ENCODE measurements at regions not wholly inside any gene's neighbourhood (a gene's known extent, or its start where the extent isn't known, plus 50 kb on each side); places are given as distances from the start of the nearest gene placed in this dataset.
"Not testable (repeated sequence)": the region's sequence is repeated elsewhere in the genome, so short reads cannot be mapped to it uniquely, and the experiment has no call there.

- no peak overlapping the region for H3K4me3 ChIP-seq (ENCODE audit: low read length)
- DNase-seq (ENCODE audit: low read depth), result no peak
- no peak for TF ChIP-seq CTCF (IDR thresholded peaks at IDR 0.05; ENCODE audit: insufficient read depth, low read depth, low read length, missing control alignments)
These were observed 306.0 kb upstream of the HS3ST5 start for GRCh38 chr6:114648847-114649246.

- no peak for TF ChIP-seq CTCF (IDR thresholded peaks at IDR 0.05; ENCODE audit: insufficient read depth, low read depth, low read length, missing control alignments)
- H3K4me3 ChIP-seq (ENCODE audit: low read length), result no peak overlapping the region
These were observed 295.5 kb upstream of the HS3ST5 start for GRCh38 chr6:114638341-114638740.

GRCh38 chr6:114634016-114634415 is 291.2 kb upstream of the HS3ST5 start:
- peak; percentile 8 for DNase-seq (ENCODE audit: low read depth)
- no peak for TF ChIP-seq CTCF (IDR thresholded peaks at IDR 0.05; ENCODE audit: insufficient read depth, low read depth, low read length, missing control alignments)
- no peak overlapping the region for H3K4me3 ChIP-seq (ENCODE audit: low read length)

More at GRCh38 chr6:114638341-114638740, 295.5 kb upstream of the HS3ST5 start:
- DNase-seq (ENCODE audit: low read depth), result no peak

GRCh38 chr6:114626226-114626625 is 283.4 kb upstream of the HS3ST5 start:
- not testable (repeated sequence) for H3K4me3 ChIP-seq (ENCODE audit: low read length); DNase-seq (ENCODE audit: low read depth)

- no peak for TF ChIP-seq CTCF (IDR thresholded peaks at IDR 0.05; ENCODE audit: insufficient read depth, low read depth, low read length, missing control alignments)
- no peak for DNase-seq (ENCODE audit: low read depth)
- no peak overlapping the region for H3K4me3 ChIP-seq (ENCODE audit: low read length)
These were observed 276.9 kb upstream of the HS3ST5 start for GRCh38 chr6:114619621-114620200.

GRCh38 chr6:114611696-114612095 is 268.9 kb upstream of the HS3ST5 start:
- DNase-seq (ENCODE audit: low read depth), result no peak
- no peak for TF ChIP-seq CTCF (IDR thresholded peaks at IDR 0.05; ENCODE audit: insufficient read depth, low read depth, low read length, missing control alignments)
- H3K4me3 ChIP-seq (ENCODE audit: low read length), result no peak overlapping the region

GRCh38 chr6:114608091-114608490 is 265.3 kb upstream of the HS3ST5 start:
- no peak for TF ChIP-seq CTCF (IDR thresholded peaks at IDR 0.05; ENCODE audit: insufficient read depth, low read depth, low read length, missing control alignments)
- H3K4me3 ChIP-seq (ENCODE audit: low read length), result no peak overlapping the region
- no peak for DNase-seq (ENCODE audit: low read depth)
